Fibroblast of lung (primary cell): ENCODE measurements at regions not wholly inside any gene's neighbourhood (a gene's known extent, or its start where the extent isn't known, plus 50 kb on each side); places are given as distances from the start of the nearest gene placed in this dataset.

Source experiments
- CTCF ChIP-seq, 2 donors: IDR thresholded peaks in 1 of 2; conservative IDR thresholded peaks in 1 of 2; 1 replicate in 1 of 2; 2 replicates in 1 of 2; pipeline ENCODE4 v1.5.1; 2011 to 2012; ENCODE audit warnings: low read length in 2 of 2, control low read depth in 1 of 2, inconsistent platforms in 1 of 2, low read depth in 1 of 2, mild to moderate bottlenecking in 1 of 2
- EZH2 ChIP-seq: IDR thresholded peaks from 2 replicates; pipeline ENCODE4 v1.5.1; 2012; ENCODE audit warnings: low read length, control low read depth, mild to moderate bottlenecking; ENCODE audit errors: missing control alignments

- TF ChIP-seq CTCF (conservative IDR thresholded peaks at IDR 0.05 in 1 of 2, IDR thresholded peaks at IDR 0.05 in 1 of 2; ENCODE audit: low read depth in 1 of 2, low read length in 2 of 2) (no peak), EZH2 (no peak)
Observed at GRCh38 chr1:200473698-200474371, 64.0 kb upstream of the ZNF281 start.
